T-helper 2 cell treated with Interferon-gamma antibody and Interleukin-4, amounts not matched to agents 5 μg/mL and 100 μg/mL, for 36 hours (primary cell): ENCODE measurements at regions not wholly inside any gene's neighbourhood (a gene's known extent, or its start where the extent isn't known, plus 50 kb on each side); places are given as distances from the start of the nearest gene placed in this dataset.

ENCODE experiments used
- DNase-seq: peaks from one replicate; pipeline ENCODE4 v3.0.0; 2021; ENCODE audit warnings: low spot score
- H3K27ac Mint-ChIP-seq: one replicate; pipeline ENCODE4 v1.8.0; 2021; ENCODE audit warnings: mild to moderate bottlenecking, mixed read lengths
- H3K27me3 Mint-ChIP-seq: one replicate; pipeline ENCODE4 v1.8.0; 2021; ENCODE audit warnings: low read depth, mixed read lengths
- H3K36me3 Mint-ChIP-seq: one replicate; pipeline ENCODE4 v1.8.0; 2021; ENCODE audit warnings: low read depth, mixed read lengths
- H3K4me1 Mint-ChIP-seq: one replicate; pipeline ENCODE4 v1.8.0; 2021; ENCODE audit warnings: low read depth, mixed read lengths
- H3K4me3 Mint-ChIP-seq: one replicate; pipeline ENCODE4 v1.8.0; 2022; ENCODE audit warnings: mild to moderate bottlenecking, moderate library complexity, mixed read lengths
- H3K9me3 Mint-ChIP-seq: one replicate; pipeline ENCODE4 v1.8.0; 2021; ENCODE audit warnings: mixed read lengths

- Mint-ChIP-seq H3K4me3 (no peak overlapping the region), H3K9me3 (no peaks in the 10 kb centered on the region), H3K4me1 (no peaks in the 10 kb centered on the region), H3K27me3 (no peaks in the 10 kb centered on the region), H3K27ac (no peak overlapping the region), H3K36me3 (no peaks in the 10 kb centered on the region)
- DNase-seq = no peak
Observed at GRCh38 chr12:20280515-20280914, 87.8 kb upstream of the PDE3A start.

- no peaks in the 10 kb centered on the region for H3K36me3 Mint-ChIP-seq
- no peaks in the 10 kb centered on the region for H3K4me1 Mint-ChIP-seq
- no peaks in the 10 kb centered on the region for H3K27me3 Mint-ChIP-seq
- DNase-seq = no peak
- H3K4me3 Mint-ChIP-seq = no peak overlapping the region
- H3K9me3 Mint-ChIP-seq = peaks cover 7% of the 10 kb centered on the region
- H3K27ac Mint-ChIP-seq = no peak overlapping the region
Observed at GRCh38 chr12:20282401-20282800, 85.9 kb upstream of the PDE3A start.

GRCh38 chr12:20283482-20283881 is 84.9 kb upstream of the PDE3A start:
- peaks cover 7% of the 10 kb centered on the region for H3K9me3 Mint-ChIP-seq
- no peak for DNase-seq
- no peak overlapping the region for H3K27ac Mint-ChIP-seq
- no peaks in the 10 kb centered on the region for H3K27me3 Mint-ChIP-seq
- no peak overlapping the region for H3K4me3 Mint-ChIP-seq
- no peaks in the 10 kb centered on the region for H3K36me3 Mint-ChIP-seq
- H3K4me1 Mint-ChIP-seq = no peaks in the 10 kb centered on the region

GRCh38 chr12:20289520-20289919 is 78.8 kb upstream of the PDE3A start:
- Mint-ChIP-seq H3K4me1 (no peaks in the 10 kb centered on the region), H3K27ac (no peak overlapping the region), H3K27me3 (no peaks in the 10 kb centered on the region), H3K9me3 (peaks cover 19% of the 10 kb centered on the region), H3K4me3 (no peak overlapping the region), H3K36me3 (no peaks in the 10 kb centered on the region)
- no peak for DNase-seq

GRCh38 chr12:20300457-20300856 is 67.9 kb upstream of the PDE3A start:
- Mint-ChIP-seq H3K27ac (no peak overlapping the region), H3K9me3 (peaks cover 61% of the 10 kb centered on the region), H3K36me3 (no peaks in the 10 kb centered on the region)

GRCh38 chr12:20305470-20305869 is 62.9 kb upstream of the PDE3A start:
- Mint-ChIP-seq H3K9me3 (peaks cover 39% of the 10 kb centered on the region), H3K36me3 (no peaks in the 10 kb centered on the region), H3K27ac (no peak overlapping the region), H3K27me3 (no peaks in the 10 kb centered on the region), H3K4me1 (no peaks in the 10 kb centered on the region), H3K4me3 (no peak overlapping the region)
- no peak for DNase-seq

More at GRCh38 chr12:20300457-20300856, 67.9 kb upstream of the PDE3A start:
- no peaks in the 10 kb centered on the region for H3K4me1 Mint-ChIP-seq
- no peaks in the 10 kb centered on the region for H3K27me3 Mint-ChIP-seq
- no peak for DNase-seq
- no peak overlapping the region for H3K4me3 Mint-ChIP-seq

- DNase-seq = no peak
- Mint-ChIP-seq H3K4me1 (no peaks in the 10 kb centered on the region), H3K4me3 (no peak overlapping the region), H3K36me3 (no peaks in the 10 kb centered on the region), H3K27me3 (no peaks in the 10 kb centered on the region), H3K9me3 (peaks cover 22% of the 10 kb centered on the region), H3K27ac (no peak overlapping the region)
Observed at GRCh38 chr12:20309504-20310148, 58.7 kb upstream of the PDE3A start.

- Mint-ChIP-seq H3K9me3 (no peaks in the 10 kb centered on the region), H3K27me3 (no peaks in the 10 kb centered on the region), H3K36me3 (no peaks in the 10 kb centered on the region), H3K27ac (no peak overlapping the region), H3K4me3 (no peak overlapping the region), H3K4me1 (no peaks in the 10 kb centered on the region)
- DNase-seq = no peak
Observed at GRCh38 chr12:20314328-20314727, 54.0 kb upstream of the PDE3A start.

GRCh38 chr12:20317554-20317953 is 50.8 kb upstream of the PDE3A start:
- Mint-ChIP-seq H3K9me3 (no peaks in the 10 kb centered on the region), H3K4me3 (no peak overlapping the region), H3K27ac (no peak overlapping the region)

More at GRCh38 chr12:20317554-20317953, 50.8 kb upstream of the PDE3A start:
- DNase-seq = no peak
- Mint-ChIP-seq H3K27me3 (no peaks in the 10 kb centered on the region), H3K36me3 (no peaks in the 10 kb centered on the region), H3K4me1 (no peaks in the 10 kb centered on the region)
